OCI-LY3 (cell line): ENCODE measurements at regions not wholly inside any gene's neighbourhood (a gene's known extent, or its start where the extent isn't known, plus 50 kb on each side); places are given as distances from the start of the nearest gene placed in this dataset.

Source experiments
- H2AFZ ChIP-seq: fragments of 200-600, 300-600 bp; shearing (Covaris generic); 2 replicates; pipeline ENCODE4 v1.6.0; 2014; ENCODE audit warnings: antibody characterized with exemption, low read depth, low read length
- H3K27ac ChIP-seq: fragments of 200-600, 300-600 bp; sonication (generic); 2 replicates; pipeline ENCODE4 v1.5.1; 2014; ENCODE audit warnings: mild to moderate bottlenecking, low read length, moderate library complexity, mixed read lengths
- H3K27me3 ChIP-seq: fragments of 200-600, 300-600 bp; sonication (generic); 2 replicates; pipeline ENCODE4 v1.6.1; 2014; ENCODE audit warnings: low read depth, low read length, mixed read lengths
- H3K36me3 ChIP-seq: fragments of 200-600, 300-600 bp; sonication (generic); replicated peaks from 2 replicates; pipeline ENCODE3; 2014; ENCODE audit warnings: low read depth, low read length, mixed read lengths
- H3K4me1 ChIP-seq: fragments of 300-600, 200-600 bp; sonication (generic); 2 replicates; pipeline ENCODE4 v1.6.1; 2014; ENCODE audit warnings: low read length, mixed read lengths
- H3K4me2 ChIP-seq: fragments of 200-600, 300-600 bp; sonication (generic); 2 replicates; pipeline ENCODE4 v1.6.1; 2014; ENCODE audit warnings: low read length, mixed read lengths
- H3K4me3 ChIP-seq: fragments of 300-600, 200-600 bp; sonication (generic); 2 replicates; pipeline ENCODE4 v1.5.1; 2014; ENCODE audit warnings: antibody characterized with exemption, mild to moderate bottlenecking, low read length, moderate library complexity
- H3K79me2 ChIP-seq: fragments of 300-600, 200-600 bp; shearing (Covaris generic); 2 replicates; pipeline ENCODE4 v1.6.1; 2014; ENCODE audit warnings: mild to moderate bottlenecking, low read length, mixed read lengths
- H3K9ac ChIP-seq: fragments of 300-600, 200-600 bp; shearing (Covaris generic); 2 replicates; pipeline ENCODE4 v1.6.0; 2014; ENCODE audit warnings: mild to moderate bottlenecking, low read length, moderate library complexity
- H3K9me3 ChIP-seq: fragments of 200-600, 300-600 bp; shearing (Covaris generic); 2 replicates; pipeline ENCODE4 v1.6.1; 2014; ENCODE audit warnings: low read length, mixed read lengths; ENCODE audit not compliant: insufficient read depth
- H4K20me1 ChIP-seq: fragments of 200-600, 300-600 bp; sonication (generic); 2 replicates; pipeline ENCODE4 v1.6.1; 2016; ENCODE audit warnings: low read length, mixed read lengths; ENCODE audit not compliant: insufficient read depth
- EZH2phosphoT487 ChIP-seq: fragments of 200-600 bp; shearing (Covaris generic); IDR thresholded peaks from 2 replicates; pipeline ENCODE4 v1.6.1; 2018; ENCODE audit warnings: antibody characterized with exemption, mixed run types, low read depth
- TF ChIP-seq, protein P1 (sequence below): fragments of 200-600, 300-600 bp; sonication (generic); IDR thresholded peaks from 2 replicates; pipeline ENCODE4 v1.5.1; 2014; ENCODE audit warnings: antibody characterized with exemption, low read length, low read depth

DNA sequence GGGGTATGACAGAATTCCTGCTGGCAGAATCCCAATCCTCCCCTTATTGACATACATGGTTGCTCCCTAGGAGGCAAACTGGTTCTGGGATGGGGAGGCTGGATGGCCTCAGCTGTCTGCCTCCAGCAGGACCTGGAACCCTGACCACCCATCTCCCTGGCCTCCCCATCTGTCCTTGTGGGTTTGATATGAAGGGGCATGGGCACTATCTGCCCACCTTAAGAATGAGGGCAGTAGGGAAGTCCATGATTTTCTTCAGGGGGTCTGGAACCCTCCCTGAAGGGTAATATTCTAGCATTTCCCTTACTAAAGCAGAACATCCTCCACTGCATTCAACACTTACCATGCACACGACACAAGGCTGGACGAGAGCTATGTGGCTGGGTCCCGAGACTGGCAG is 113.6 kb downstream of the VAPA start:
- Histone ChIP-seq H4K20me1 (no peaks in the 10 kb centered on the region), H3K4me1 (no peaks in the 10 kb centered on the region), H3K9ac (no peak overlapping the region), H3K4me3 (no peak overlapping the region), H3K27me3 (no peaks in the 10 kb centered on the region), H3K79me2 (no peaks in the 10 kb centered on the region), H3K9me3 (no peaks in the 10 kb centered on the region), H2AFZ (no peak overlapping the region), H3K27ac (no peak overlapping the region), H3K4me2 (no peak overlapping the region), H3K36me3 (no peaks in the 10 kb centered on the region)
- TF ChIP-seq, protein P1, sequence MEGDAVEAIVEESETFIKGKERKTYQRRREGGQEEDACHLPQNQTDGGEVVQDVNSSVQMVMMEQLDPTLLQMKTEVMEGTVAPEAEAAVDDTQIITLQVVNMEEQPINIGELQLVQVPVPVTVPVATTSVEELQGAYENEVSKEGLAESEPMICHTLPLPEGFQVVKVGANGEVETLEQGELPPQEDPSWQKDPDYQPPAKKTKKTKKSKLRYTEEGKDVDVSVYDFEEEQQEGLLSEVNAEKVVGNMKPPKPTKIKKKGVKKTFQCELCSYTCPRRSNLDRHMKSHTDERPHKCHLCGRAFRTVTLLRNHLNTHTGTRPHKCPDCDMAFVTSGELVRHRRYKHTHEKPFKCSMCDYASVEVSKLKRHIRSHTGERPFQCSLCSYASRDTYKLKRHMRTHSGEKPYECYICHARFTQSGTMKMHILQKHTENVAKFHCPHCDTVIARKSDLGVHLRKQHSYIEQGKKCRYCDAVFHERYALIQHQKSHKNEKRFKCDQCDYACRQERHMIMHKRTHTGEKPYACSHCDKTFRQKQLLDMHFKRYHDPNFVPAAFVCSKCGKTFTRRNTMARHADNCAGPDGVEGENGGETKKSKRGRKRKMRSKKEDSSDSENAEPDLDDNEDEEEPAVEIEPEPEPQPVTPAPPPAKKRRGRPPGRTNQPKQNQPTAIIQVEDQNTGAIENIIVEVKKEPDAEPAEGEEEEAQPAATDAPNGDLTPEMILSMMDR: no peak
- no peak for TF ChIP-seq EZH2phosphoT487

- no peaks in the 10 kb centered on the region for H3K9me3 ChIP-seq
- H3K36me3 ChIP-seq: no peaks in the 10 kb centered on the region
- no peak overlapping the region for H3K27ac ChIP-seq
- H4K20me1 ChIP-seq: no peaks in the 10 kb centered on the region
- no peak overlapping the region for H2AFZ ChIP-seq
- no peak overlapping the region for H3K4me2 ChIP-seq
- H3K9ac ChIP-seq: no peak overlapping the region
- TF ChIP-seq EZH2phosphoT487: no peak
- TF ChIP-seq, protein P1: no peak
- H3K27me3 ChIP-seq: no peaks in the 10 kb centered on the region
- no peak overlapping the region for H3K4me3 ChIP-seq
- H3K79me2 ChIP-seq: no peaks in the 10 kb centered on the region
- H3K4me1 ChIP-seq: no peaks in the 10 kb centered on the region
Measured at GRCh38 chr18:10029711-10030110, 115.9 kb downstream of the VAPA start.

- Histone ChIP-seq H4K20me1 (no peaks in the 10 kb centered on the region), H2AFZ (no peak overlapping the region), H3K4me1 (no peaks in the 10 kb centered on the region), H3K27ac (no peak overlapping the region), H3K4me3 (no peak overlapping the region), H3K9ac (no peak overlapping the region), H3K9me3 (no peaks in the 10 kb centered on the region), H3K79me2 (no peaks in the 10 kb centered on the region), H3K4me2 (no peak overlapping the region), H3K27me3 (no peaks in the 10 kb centered on the region), H3K36me3 (no peaks in the 10 kb centered on the region)
- no peak for TF ChIP-seq EZH2phosphoT487
- TF ChIP-seq, protein P1: no peak
Measured at GRCh38 chr18:10030816-10031541, 117.2 kb downstream of the VAPA start.

GRCh38 chr18:10032331-10033015 is 118.7 kb downstream of the VAPA start:
- Histone ChIP-seq H3K27ac (no peak overlapping the region), H4K20me1 (no peaks in the 10 kb centered on the region), H3K36me3 (no peaks in the 10 kb centered on the region), H3K9ac (no peak overlapping the region), H3K4me2 (no peak overlapping the region), H3K4me1 (no peaks in the 10 kb centered on the region), H3K27me3 (no peaks in the 10 kb centered on the region), H3K4me3 (no peak overlapping the region), H2AFZ (no peak overlapping the region), H3K9me3 (no peaks in the 10 kb centered on the region), H3K79me2 (no peaks in the 10 kb centered on the region)
- TF ChIP-seq, protein P1: no peak
- TF ChIP-seq EZH2phosphoT487: no peak
